NOMO-1 treated with DMSO at 0.1 percent for 48 hours (cell line): ENCODE measurements at regions not wholly inside any gene's neighbourhood (a gene's known extent, or its start where the extent isn't known, plus 50 kb on each side); places are given as distances from the start of the nearest gene placed in this dataset.

Source experiments
- DNase-seq: peaks from one replicate; lab custom pipeline; 2025; ENCODE audit not compliant: unreplicated experiment; lab: John Stamatoyannopoulos, UW

- no peak for DNase-seq
These were observed 103.4 kb downstream of the IL20RB start for GRCh38 chr3:137061186-137061585.

DNA sequence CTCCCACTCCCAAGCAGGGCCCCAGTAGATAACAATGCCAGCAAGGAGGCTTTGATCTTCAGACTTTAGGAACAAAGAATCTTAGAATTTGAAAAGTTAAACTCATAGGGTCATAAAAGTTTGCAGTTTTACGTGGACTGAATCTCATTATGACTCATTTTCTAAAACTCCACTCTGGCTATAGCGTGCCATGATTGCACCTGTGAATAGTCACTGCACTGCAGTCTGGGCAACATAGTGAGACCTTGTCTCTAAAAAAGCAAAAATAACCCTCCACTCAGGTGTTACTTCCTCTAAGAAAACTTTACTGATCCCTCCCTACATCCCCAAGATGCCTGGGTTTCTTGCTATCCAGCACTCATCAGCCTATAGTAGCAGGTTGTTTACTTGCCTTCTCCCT, 104.5 kb downstream of the IL20RB start:
- DNase-seq: no peak

DNA sequence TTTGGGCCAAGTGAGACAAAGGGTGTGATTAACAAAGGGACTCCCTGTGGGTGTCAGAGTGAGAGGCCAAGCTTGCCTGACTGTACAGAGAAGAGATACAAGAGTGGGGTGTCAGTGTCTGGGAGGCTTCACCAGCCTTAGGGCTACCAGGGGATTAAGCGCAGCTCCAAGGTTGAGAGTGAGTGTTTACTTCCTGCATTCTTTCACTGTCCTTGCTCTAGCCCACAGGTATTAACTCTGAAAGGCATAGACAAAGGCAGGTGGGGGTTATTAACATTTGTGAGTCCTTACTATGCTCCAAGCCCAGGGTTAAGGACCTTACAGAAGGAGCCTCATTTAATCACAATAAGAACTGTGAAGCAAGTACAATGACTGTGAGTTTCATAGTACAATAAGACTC, 107.6 kb downstream of the IL20RB start:
- DNase-seq: no peak

DNA sequence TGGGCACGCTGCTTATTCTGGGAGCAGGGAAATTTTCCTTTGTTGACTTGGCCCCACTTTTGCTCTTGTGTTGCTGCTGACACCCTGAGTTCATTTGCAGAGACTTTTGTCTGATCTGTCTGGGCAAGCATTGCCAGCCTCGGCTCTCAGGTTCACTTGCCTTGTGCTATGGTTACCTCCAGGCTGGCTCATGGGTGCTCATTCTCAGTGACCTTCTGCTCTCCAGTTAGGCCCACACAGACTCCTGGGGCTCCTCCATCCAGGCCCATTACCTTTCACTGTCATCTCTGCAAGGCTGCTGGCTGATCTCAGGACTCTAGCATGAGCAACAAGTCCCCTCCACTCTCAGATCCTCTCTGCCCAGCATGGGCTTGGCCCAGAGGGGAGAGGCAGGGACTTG, 108.3 kb downstream of the IL20RB start:
- no peak for DNase-seq

- no peak for DNase-seq
These were observed 113.3 kb downstream of the IL20RB start for GRCh38 chr3:137071104-137071503.

GRCh38 chr3:137075020-137075419, 117.2 kb downstream of the IL20RB start:
- no peak for DNase-seq

DNA sequence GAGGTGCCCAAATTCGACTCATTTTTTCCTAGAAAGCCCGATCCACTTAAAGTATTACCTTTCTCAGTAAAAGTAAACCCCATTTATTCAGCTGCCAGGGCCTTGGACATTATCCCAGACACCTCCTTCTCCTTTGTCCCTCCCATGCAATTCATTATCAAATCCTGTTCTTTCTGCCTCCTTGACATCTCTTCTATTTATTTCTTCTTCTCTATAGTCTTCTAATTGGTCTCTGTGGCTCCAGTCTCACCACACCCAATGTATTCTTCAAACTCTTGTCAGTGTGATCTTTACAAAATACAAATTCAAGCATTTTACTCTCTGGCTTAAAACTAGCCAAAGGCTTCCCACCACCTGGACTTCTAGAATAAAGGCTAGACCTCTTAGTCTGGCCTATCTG, 120.3 kb downstream of the IL20RB start:
- DNase-seq: no peak

DNA sequence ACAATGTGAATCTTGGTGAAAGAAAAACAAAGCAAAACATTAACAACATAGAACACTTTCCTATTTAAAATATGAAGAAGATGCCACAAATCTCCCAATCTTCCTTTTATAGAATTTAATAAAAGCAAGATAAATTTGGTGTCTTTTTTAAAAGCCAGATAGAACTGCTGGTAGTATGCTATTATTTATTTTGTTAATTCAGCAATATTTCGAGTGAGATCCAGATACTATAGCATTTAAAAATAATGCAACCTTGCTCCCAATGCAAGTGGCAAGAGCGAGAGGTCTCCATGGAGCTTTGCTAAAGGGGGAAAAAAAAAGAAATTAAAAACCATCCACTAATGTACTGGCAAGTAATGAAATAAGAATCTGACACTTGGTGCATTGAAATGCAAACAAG, 121.8 kb downstream of the IL20RB start:
- DNase-seq: no peak

DNA sequence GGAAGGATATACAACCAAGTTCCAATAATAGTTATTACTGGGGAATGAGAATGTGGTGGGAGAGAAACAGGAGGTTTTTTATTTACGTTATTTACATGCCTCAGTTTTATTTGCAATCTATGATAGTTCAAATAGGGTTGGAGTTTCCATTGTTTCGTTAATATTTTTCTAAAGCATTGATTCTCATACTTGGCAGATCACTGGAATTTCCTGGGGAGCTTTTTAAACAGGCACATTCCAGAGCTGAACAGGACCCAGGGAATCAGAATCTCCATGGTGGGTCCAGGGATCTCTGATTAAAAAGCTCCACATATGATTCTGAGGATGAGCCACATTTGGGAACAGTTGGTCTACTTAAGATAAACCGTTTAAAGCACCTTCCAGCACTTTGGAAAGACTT, 123.9 kb downstream of the IL20RB start:
- DNase-seq: no peak

GRCh38 chr3:137082763-137083162, 125.0 kb downstream of the IL20RB start:
- no peak for DNase-seq

- no peak for DNase-seq
These were observed 125.5 kb downstream of the IL20RB start for GRCh38 chr3:137083332-137083731.

- DNase-seq: no peak
These were observed 126.8 kb downstream of the IL20RB start for GRCh38 chr3:137084586-137084985.

DNA sequence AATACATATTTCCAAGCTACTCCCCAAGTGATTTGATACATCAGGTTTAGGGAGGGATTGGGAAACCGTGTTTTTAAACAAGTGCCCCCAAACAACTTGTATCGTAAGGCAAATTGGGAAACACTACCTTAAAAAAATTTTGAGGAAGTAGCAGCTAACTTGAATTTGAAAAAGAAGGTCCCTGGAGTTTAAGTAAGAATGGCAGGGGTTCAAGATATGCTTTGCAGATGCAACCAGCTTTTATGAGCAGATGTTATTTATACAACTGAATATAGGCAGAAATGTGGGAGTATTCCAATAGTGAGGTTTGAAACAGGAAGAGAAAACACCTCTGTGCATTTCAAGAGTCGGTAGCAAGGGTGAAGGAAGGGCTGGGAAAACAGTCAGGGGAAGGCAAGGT, 139.6 kb downstream of the IL20RB start:
- DNase-seq: peak; percentile 41

GRCh38 chr3:137097852-137098251, 140.1 kb downstream of the IL20RB start:
- no peak for DNase-seq

- no peak for DNase-seq
These were observed 141.8 kb downstream of the IL20RB start for GRCh38 chr3:137099364-137100219.

- DNase-seq: no peak
These were observed 142.5 kb downstream of the IL20RB start for GRCh38 chr3:137100326-137100725.

GRCh38 chr3:137103739-137104138, 146.0 kb downstream of the IL20RB start:
- no peak for DNase-seq

- peak; percentile 89 for DNase-seq
These were observed 147.6 kb downstream of the IL20RB start for GRCh38 chr3:137105277-137105977.

- DNase-seq: no peak
These were observed 148.9 kb downstream of the IL20RB start for GRCh38 chr3:137106612-137107240.

- DNase-seq: no peak
These were observed 151.1 kb downstream of the IL20RB start for GRCh38 chr3:137108699-137109440.

- peak; percentile 30 for DNase-seq
These were observed 152.7 kb downstream of the IL20RB start for GRCh38 chr3:137110392-137110996.
